ENCODE measurements at regions not wholly inside any gene's neighbourhood (a gene's known extent, or its start where the extent isn't known, plus 50 kb on each side); places are given as distances from the start of the nearest gene placed in this dataset.
"Not testable (repeated sequence)": the region's sequence is repeated elsewhere in the genome, so short reads cannot be mapped to it uniquely, and the experiment has no call there.

- DNase-seq (no peak), ATAC-seq (no peak)
- Histone ChIP-seq H3K27ac (no peak overlapping the region), H3K36me3 (ENCODE audit: insufficient read depth in 1 of 2, low read depth in 1 of 2) (no peaks in the 10 kb centered on the region), H3K27me3 (ENCODE audit: insufficient read depth in 3 of 3, low read length in 2 of 3) (no peaks in the 10 kb centered on the region), H3K9me3 (no peaks in the 10 kb centered on the region), H3K4me3 (no peak overlapping the region), H3K4me1 (no peaks in the 10 kb centered on the region)
- TF ChIP-seq CTCF (IDR thresholded peaks at IDR 0.05) = no peak
- intact Hi-C loops (cut with DNase I) = no loop called here
- WGBS, 3 donors = 68 to 79% (median 69%) methylated on average over 3 of the region's 3 CpGs
These were observed 197.2 kb upstream of the PROX1 start for GRCh38 chr1:213790565-213790964.

- TF ChIP-seq CTCF (IDR thresholded peaks at IDR 0.05) = no peak
- ATAC-seq = no peak
- H3K4me3 ChIP-seq = no peak overlapping the region
These were observed 194.2 kb upstream of the PROX1 start for GRCh38 chr1:213793482-213794067.

DNA sequence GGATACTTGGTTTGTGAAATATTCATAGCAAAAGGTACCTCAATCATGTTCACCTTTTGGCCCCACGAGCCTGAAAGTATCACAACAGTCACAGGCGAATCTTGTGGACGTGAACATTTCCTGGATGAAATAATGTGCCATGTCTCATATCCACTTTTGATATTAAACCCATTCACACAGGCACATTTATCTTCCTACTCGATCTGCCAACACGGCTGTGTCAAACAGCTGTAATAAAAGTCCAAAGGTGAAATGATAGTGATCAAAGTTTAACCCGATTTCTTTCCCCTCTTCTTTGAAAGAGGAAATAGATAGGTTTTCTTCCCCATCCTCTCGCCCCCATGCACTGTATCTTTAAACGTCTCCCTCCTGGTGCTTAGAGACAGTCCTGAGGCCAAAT lies 191.2 kb upstream of the PROX1 start:
- Histone ChIP-seq H3K27ac (no peak overlapping the region), H3K4me1 (no peaks in the 10 kb centered on the region), H3K4me3 (no peak overlapping the region), H3K27me3 (ENCODE audit: insufficient read depth in 3 of 3, low read length in 2 of 3) (no peaks in the 10 kb centered on the region), H3K9me3 (no peaks in the 10 kb centered on the region), H3K36me3 (ENCODE audit: insufficient read depth in 1 of 2, low read depth in 1 of 2) (no peaks in the 10 kb centered on the region)
- DNase-seq = no peak
- intact Hi-C loops (cut with DNase I) = no loop called here
- WGBS, 3 donors = 81 to 86% (median 85%) methylated on average over 8 of the region's 8 CpGs
- no peak for TF ChIP-seq CTCF (IDR thresholded peaks at IDR 0.05)
- ATAC-seq = no peak

More at GRCh38 chr1:213793482-213794067, 194.2 kb upstream of the PROX1 start:
- intact Hi-C loops (cut with DNase I) = no loop called here
- no peaks in the 10 kb centered on the region for H3K36me3 ChIP-seq (ENCODE audit: insufficient read depth in 1 of 2, low read depth in 1 of 2)
- no peaks in the 10 kb centered on the region for H3K4me1 ChIP-seq
- no peaks in the 10 kb centered on the region for H3K9me3 ChIP-seq
- no peak overlapping the region for H3K27ac ChIP-seq
- 89 to 91% (median 90%) methylated on average over 13 of the region's 13 CpGs for WGBS, 3 donors
- no peak for DNase-seq
- H3K27me3 ChIP-seq (ENCODE audit: insufficient read depth in 3 of 3, low read length in 2 of 3) = no peaks in the 10 kb centered on the region

DNA sequence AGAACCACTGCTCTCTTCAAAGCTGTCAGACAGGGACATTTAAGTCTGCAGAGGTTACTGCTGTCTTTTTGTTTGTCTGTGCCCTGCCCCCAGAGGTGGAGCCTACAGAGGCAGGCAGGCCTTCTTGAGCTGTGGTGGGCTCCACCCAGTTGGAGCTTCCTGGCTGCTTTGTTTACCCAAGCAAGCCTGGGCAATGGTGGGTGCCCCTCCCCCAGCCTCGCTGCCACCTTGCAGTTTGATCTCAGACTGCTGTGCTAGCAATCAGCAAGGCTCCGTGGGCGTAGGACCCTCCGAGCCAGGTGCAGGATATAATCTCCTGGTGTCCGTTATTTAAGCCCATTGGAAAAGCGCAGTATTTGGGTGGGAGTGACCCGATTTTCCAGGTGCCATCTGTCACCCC lies 179.5 kb upstream of the PROX1 start:
- ATAC-seq; H3K36me3 ChIP-seq (ENCODE audit: insufficient read depth in 1 of 2, low read depth in 1 of 2); H3K27ac ChIP-seq; intact Hi-C loops (cut with DNase I); H3K9me3 ChIP-seq; H3K4me3 ChIP-seq; H3K4me1 ChIP-seq; H3K27me3 ChIP-seq (ENCODE audit: insufficient read depth in 3 of 3, low read length in 2 of 3); DNase-seq: not testable (repeated sequence)
- WGBS, 3 donors = 93 to 97% (median 94%) methylated on average over 6 to 7 of the region's 7 CpGs

DNA sequence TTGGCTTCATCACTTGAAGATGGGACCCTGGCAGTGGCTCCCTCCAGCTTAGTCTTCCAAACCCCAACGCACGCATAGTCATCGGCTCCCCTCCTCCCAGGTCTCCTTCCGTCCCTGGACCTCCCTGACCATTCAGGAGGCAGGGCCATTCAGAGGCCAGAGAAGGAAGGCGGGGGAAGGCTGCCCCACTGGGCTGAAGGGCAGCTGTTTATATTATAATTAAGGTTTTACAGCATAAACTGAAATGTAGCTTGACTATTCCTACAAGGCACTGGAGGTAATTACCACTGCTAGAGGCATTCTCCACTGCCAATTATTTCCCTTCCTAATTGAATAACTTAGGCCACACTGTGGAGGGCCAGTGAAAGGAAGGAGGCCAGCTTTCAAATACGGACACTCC lies 170.6 kb upstream of the PROX1 start:
- no peaks in the 10 kb centered on the region for H3K27me3 ChIP-seq (ENCODE audit: insufficient read depth in 3 of 3, low read length in 2 of 3)
- TF ChIP-seq CTCF (IDR thresholded peaks at IDR 0.05) = no peak
- ATAC-seq = no peak
- no peaks in the 10 kb centered on the region for H3K36me3 ChIP-seq (ENCODE audit: insufficient read depth in 1 of 2, low read depth in 1 of 2)
- H3K27ac ChIP-seq = no peak overlapping the region
- intact Hi-C loops (cut with DNase I) = no loop called here
- no peaks in the 10 kb centered on the region for H3K9me3 ChIP-seq
- H3K4me3 ChIP-seq = no peak overlapping the region
- no peak for DNase-seq
- H3K4me1 ChIP-seq = no peaks in the 10 kb centered on the region
- WGBS, 3 donors = 87 to 92% (median 89%) methylated on average over 6 of the region's 6 CpGs

Data from psoas muscle (tissue), 7 donors.